SIG-M5 treated with dmso at 0.1 percent for 504 hours (cell line): ENCODE measurements at regions not wholly inside any gene's neighbourhood (a gene's known extent, or its start where the extent isn't known, plus 50 kb on each side); places are given as distances from the start of the nearest gene placed in this dataset.

Experiments
- DNase-seq: peaks from one replicate; lab custom pipeline; 2025; ENCODE audit not compliant: unreplicated experiment; lab: John Stamatoyannopoulos, UW

GRCh38 chr3:104582092-104582491 lies 784.6 kb upstream of the ALCAM start:
- DNase-seq = peak; percentile 22

- DNase-seq = no peak
Observed at GRCh38 chr3:104584682-104585081, 782.0 kb upstream of the ALCAM start.

- no peak for DNase-seq
Observed at GRCh38 chr3:104586344-104586743, 780.4 kb upstream of the ALCAM start.

- no peak for DNase-seq
Observed at GRCh38 chr3:104588442-104588841, 778.3 kb upstream of the ALCAM start.

- DNase-seq = no peak
Observed at GRCh38 chr3:104591776-104592175, 774.9 kb upstream of the ALCAM start.

GRCh38 chr3:104594491-104594890 lies 772.2 kb upstream of the ALCAM start:
- DNase-seq = no peak

GRCh38 chr3:104596054-104596453 lies 770.7 kb upstream of the ALCAM start:
- DNase-seq = no peak

- DNase-seq = peak; percentile 36
Observed at GRCh38 chr3:104596551-104596950, 770.2 kb upstream of the ALCAM start.

- DNase-seq = peak; percentile 4
Observed at GRCh38 chr3:104598848-104599511, 767.7 kb upstream of the ALCAM start.

- DNase-seq = peak; percentile 58
Observed at GRCh38 chr3:104604326-104605010, 762.2 kb upstream of the ALCAM start.

GRCh38 chr3:104606812-104607211 lies 759.9 kb upstream of the ALCAM start:
- no peak for DNase-seq

GRCh38 chr3:104610730-104611652 lies 755.7 kb upstream of the ALCAM start:
- DNase-seq = peak; percentile 4

- no peak for DNase-seq
Observed at GRCh38 chr3:104612218-104612617, 754.5 kb upstream of the ALCAM start.

GRCh38 chr3:104614564-104614963 lies 752.1 kb upstream of the ALCAM start:
- DNase-seq = no peak

- DNase-seq = peak; percentile 37
Observed at GRCh38 chr3:104628185-104628789, 738.4 kb upstream of the ALCAM start.

GRCh38 chr3:104629038-104629437 lies 737.7 kb upstream of the ALCAM start:
- DNase-seq = no peak

GRCh38 chr3:104631254-104631653 lies 735.5 kb upstream of the ALCAM start:
- no peak for DNase-seq

- DNase-seq = no peak
Observed at GRCh38 chr3:104632521-104632920, 734.2 kb upstream of the ALCAM start.

GRCh38 chr3:104632947-104633346 lies 733.8 kb upstream of the ALCAM start:
- DNase-seq = no peak

- DNase-seq = no peak
Observed at GRCh38 chr3:104635872-104636580, 730.7 kb upstream of the ALCAM start.

- no peak for DNase-seq
Observed at GRCh38 chr3:104642827-104643226, 723.9 kb upstream of the ALCAM start.
